ENCODE measurements at regions not wholly inside any gene's neighbourhood (a gene's known extent, or its start where the extent isn't known, plus 50 kb on each side); places are given as distances from the start of the nearest gene placed in this dataset.

DNA sequence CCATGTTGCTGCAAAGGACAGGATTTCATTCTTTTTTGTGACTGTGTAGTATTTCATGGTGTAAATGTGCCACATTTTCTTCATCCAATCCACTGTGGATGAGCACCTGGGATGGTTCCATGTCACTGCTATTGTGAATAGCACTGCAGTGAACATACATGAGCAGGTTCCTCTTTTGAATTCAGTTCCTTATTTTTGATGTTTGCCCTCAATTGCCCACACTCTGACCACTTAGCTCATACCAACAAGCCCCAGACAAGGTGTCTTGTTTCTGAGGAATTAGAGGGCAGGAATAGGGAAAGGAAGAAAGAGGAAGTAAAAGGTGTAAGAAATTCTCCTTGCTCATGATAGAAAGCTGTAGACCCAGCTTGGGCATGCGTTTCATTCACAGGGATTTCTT is 244.2 kb upstream of the ZNF507 start:
- DNase-seq (ENCODE audit: low read depth in 2 of 2) = no peak

DNA sequence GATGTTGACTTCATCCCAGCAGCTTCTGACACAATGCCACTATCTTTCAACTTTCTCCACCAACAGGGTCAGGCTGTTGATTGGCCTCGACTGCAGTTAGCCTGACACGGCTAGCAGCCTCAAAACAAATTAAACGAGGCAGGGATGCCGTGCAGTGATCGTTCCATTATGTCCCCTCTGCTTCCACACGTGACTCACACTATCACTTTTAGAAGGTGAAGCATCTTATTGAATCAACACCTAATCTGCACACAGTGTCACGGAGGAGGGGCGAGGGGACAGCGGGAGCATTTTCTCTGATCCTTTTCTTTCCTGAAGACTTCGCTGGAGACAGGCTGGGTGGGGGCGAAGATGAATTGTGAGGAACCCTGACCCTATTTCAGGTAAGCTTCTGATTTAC is 241.9 kb upstream of the ZNF507 start:
- DNase-seq (ENCODE audit: low read depth in 2 of 2) = no peak

DNA sequence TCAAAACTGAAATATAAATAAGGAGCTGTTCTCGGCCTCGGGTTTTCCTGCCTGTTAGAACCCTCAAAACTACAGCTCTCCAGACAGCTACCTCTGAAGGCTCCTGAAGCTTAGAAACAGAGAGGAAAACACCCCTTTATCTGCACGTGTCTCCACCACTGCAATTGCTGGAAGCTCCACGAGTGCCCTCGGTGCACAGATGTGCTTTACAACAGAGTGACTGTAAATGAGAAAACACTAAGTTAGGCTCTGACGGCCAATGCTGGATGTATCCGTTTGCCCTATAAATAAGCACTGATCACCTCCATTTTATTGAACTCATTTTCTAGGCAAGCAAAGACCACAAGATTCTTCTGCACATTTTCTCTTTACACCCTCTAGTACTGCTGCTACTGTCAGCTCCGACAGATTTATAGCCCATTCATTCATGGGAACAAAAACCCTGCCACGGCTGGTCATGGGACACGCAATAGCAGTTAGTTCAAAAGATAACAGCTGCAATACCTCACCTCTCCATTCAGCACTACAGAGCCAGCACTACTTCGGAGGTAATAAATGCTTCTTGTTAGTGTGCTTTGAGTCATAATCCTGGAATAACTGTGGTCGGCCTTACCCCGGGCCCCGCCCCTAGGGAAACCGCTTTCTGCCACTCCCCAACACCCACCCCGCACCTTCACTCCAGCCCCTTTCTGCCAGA is 241.1 kb upstream of the ZNF507 start:
- no peak for DNase-seq (ENCODE audit: low read depth in 2 of 2)

DNA sequence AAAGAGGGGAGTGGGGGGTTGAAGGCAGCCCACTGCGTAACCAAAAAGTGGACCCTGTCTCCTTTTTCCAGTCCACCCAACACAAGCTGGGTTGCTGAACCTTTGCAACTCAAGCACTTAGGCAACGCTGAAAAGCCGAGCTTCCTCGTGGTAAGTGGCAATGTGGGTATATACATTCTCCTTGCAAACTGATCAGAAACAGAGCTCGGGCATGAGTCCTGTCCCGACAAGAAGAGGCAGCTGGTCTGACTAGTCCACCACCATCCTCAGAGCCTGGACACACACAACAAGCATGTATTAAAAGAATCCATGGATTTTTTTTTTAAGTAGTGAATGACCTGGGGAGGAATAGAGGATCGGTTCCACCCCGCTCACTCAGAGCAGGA is 240.6 kb upstream of the ZNF507 start:
- DNase-seq (ENCODE audit: low read depth in 2 of 2) = no peak

DNA sequence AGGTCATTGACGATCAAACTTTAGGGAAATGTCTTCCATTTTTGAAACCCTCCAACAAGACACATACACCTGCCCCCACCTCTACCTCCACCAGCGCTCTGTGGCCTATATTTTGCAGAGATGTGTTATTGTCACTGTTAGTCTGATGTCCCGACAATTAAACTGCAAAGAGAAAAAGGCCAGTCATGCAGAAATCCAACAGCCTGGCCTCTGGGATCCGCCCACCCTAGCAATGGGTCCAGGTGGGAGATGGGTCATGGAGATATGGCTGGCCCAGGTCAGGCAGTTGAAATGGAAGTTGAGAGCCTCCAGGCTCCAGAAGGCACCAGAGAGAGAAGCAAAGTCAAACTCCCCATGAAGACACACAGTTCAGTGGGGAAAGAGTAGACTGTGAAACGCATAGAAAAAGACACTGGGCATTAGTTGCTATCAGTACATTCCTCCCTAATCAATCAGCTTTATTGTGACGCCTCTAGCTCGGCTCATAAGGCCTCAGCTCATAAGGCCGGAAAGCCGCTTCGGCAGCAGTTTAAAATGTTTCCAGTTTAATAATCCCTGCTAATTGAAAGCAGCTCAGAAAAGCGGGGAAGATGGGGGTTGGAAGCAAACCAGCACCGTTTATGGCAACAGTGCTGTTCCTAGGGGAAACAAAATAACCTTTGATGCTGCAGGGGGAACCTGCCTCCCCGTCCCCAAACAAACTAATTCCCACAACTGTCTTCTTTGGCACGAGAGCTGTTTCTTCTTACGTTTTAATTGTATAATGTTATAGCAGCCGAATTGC is 239.7 kb upstream of the ZNF507 start:
- DNase-seq (ENCODE audit: low read depth in 2 of 2) = no peak

DNA sequence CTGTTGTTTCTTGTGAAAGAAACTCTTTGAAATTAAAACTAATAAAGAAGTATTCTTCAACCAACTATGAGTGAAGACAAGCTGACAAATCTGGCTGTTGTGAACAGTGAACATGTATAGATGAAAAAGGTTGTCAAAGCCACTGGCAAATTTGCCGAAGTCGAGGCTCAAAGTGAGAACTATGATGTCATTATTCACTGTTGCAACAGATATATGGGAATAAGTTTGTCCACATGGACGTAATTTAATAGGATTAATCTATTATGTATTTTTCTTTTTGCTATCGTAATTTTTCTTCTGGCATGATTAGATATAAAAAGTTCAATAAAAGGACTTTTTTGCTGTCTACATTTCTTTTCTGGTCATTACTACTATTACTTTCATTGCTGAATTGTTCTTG is 223.2 kb upstream of the ZNF507 start:
- DNase-seq (ENCODE audit: low read depth in 2 of 2) = no peak

DNA sequence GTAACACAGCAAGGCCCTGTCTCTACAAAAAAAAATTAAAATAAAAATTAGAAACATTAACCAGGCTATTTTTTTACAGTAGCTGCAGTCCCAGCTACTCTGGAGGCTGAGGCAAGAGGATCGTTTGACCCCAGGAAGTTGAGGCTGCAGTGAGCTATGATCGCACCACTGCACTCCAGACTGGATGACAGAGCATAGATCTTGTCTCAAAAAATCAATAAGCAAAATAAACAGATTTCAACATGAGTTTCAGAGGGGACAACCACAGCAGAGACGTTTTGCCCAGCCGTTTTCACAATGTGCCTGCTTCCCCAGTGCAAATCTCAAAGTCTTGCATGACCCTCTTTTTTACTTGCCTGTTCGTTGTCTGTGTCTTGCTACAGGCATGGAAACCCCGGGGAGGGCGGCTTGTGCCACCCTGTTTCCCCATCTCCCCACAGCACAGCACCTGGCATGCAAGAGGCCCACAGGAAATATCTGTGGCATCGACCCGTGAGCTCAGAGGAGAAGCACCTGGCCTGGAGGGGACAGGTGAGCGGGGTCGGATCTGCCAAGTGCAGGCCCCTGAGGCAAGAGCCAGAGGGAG is 222.0 kb upstream of the ZNF507 start:
- DNase-seq (ENCODE audit: low read depth in 2 of 2) = no peak

DNA sequence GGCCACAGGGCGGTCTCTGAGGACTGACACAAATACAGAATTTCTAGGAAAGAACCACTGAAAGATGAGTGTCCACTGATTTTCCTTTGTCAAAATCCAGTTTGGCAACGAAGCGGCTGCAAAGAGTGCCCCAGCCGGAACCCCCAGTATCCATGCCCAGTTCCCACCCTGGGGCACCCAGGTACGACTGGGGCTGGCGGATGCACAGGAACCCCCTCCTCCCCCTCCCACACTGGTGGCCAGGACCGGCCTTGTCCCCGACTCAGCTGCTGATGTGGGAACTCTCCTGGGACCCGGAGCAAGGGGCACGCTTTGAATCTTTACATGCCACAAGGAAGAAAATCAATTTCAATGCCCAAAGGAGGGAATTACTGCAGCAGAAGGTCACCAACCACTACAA is 220.8 kb upstream of the ZNF507 start:
- DNase-seq (ENCODE audit: low read depth in 2 of 2) = no peak

DNA sequence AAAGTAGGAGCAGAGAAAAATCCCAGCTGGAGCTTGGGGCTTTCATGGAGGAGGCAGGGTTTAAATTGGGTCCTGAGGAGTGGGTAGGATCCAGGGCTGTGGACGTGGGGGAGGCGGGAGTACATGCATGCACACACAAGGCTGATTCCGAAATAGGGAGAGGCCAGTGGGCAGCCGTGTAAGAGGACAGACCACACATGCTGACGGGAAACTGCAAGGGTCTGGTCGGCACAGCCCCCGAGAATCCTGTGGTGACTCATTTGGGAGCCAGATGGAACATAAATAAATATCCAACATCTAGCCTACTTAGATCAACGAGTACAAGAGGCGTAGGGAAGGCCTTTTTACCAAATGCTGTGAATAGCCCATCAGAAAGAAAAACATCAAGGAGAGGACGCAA is 216.3 kb upstream of the ZNF507 start:
- DNase-seq (ENCODE audit: low read depth in 2 of 2) = no peak

DNA sequence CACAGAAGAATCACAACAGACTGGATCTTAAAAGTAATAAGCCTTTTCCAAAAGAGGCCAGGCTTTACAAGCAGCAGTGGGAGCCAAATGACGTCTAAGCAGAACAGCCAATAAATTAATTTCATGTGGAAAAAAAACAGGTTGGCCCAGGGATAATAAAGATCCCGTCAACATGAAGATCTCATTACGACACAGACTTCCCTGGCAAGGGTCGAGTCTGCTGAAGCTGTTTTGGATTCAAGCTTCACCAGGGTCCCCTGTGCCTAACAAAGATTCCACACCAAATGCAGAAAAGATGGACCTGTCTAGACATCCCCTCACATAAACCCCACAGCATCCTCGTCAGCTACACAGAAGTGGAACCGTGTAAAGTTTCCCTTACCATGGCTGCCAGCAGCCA is 215.1 kb upstream of the ZNF507 start:
- DNase-seq (ENCODE audit: low read depth in 2 of 2) = no peak

DNA sequence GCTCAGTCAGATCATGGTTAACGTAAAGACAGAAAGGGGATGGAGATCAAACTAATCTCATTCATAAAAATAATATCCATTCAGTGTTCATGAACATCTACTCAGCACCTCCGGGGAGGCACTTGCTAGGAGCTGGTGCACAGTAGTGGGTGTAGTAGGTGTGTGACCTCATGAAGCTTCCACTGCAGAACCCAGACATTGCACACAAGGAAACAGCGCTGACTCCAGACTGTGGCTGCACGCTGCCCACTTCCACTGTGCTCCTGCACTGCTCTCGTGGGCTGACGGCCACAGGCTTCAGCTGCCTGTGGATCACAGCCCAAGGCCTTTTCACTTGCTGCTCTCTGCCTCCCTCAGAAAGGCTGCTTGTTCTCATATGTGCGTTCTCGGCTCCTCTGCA is 214.4 kb upstream of the ZNF507 start:
- no peak for DNase-seq (ENCODE audit: low read depth in 2 of 2)

DNA sequence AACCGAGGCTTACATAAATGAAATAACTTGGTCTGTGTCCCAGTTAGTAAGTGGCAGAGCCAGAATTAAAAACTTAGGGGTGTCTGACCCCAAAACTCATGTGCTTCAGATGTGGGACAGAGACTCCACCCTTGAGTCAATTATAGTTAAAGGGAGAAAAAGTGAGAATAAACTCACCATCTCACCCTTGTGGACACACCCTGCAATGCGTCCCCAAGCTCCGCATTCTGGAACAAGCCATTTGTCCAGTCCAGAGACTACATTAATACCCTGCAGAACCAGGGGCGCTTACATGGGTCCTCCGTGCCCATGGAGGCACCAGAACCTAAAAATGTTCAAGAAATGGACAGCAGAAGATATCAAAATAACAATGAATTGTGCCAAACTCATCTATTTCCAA is 207.0 kb upstream of the ZNF507 start:
- no peak for DNase-seq (ENCODE audit: low read depth in 2 of 2)

DNA sequence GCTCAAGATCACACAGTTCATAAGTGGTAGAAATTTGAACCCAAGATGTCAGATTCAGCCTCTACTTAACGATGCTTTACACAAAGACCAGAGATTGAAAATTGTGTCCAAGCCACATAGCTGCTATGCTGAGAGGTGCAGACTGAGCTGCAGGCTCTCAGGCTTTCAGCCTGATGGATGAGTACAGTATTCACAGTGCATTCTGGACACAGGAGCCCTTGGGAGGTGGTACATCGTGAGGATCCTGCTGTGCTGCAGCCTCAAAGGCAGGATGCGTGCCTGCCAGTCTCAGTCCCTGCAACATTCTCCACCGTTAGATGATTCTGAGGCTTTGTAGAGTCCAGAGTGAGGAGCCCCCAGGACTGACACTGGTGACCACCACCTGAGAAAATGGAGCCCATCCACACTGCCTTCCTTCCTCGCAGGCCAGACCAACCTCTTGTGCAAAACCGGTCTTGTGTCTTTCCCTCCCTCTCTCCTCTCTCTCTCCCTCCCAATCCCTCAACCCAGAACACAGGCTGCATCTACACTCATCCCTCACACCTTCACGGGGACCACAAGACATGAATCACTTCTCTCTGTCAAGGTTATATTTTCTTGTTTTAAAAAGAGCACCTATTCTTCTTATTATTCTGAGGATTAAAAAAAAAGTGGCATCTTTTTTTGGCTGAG is 203.4 kb upstream of the ZNF507 start:
- DNase-seq (ENCODE audit: low read depth in 2 of 2) = no peak

DNA sequence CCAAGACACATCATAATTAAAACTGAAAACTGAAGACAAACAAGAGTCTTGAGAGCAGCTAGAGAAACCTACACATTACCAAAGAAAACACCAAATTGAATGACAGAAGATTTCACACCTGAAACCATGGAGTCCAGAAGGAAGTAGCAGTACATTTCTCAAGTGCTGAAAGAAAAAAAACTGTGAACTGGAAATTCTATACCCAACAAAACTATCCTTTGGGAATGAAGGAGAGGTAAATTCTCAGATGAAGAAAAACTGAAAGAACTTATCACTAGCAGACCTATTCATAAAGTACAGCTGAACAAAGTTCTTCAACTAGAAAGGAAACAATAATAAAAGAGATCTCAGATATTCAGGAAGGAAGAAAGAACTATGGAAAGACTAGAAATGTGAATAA is 198.7 kb upstream of the ZNF507 start:
- no peak for DNase-seq (ENCODE audit: low read depth in 2 of 2)

DNA sequence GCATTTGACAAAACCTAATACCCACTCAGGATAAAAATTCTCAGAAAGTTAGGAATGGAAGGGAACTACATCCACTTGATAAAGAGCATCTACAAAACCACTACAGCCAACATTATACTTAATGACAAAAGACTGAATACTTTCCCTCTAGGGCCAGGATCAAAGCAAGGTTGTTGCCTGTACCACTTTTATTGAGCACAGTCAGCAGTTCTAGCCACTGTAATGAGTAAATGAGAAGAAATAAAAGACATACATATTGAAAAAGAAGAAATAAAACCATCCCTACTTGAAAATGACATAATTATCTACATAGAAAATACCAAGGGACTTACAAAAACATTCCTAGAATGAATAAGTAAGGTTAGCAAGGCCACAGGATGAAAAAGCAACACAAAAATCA is 194.8 kb upstream of the ZNF507 start:
- no peak for DNase-seq (ENCODE audit: low read depth in 2 of 2)

DNA sequence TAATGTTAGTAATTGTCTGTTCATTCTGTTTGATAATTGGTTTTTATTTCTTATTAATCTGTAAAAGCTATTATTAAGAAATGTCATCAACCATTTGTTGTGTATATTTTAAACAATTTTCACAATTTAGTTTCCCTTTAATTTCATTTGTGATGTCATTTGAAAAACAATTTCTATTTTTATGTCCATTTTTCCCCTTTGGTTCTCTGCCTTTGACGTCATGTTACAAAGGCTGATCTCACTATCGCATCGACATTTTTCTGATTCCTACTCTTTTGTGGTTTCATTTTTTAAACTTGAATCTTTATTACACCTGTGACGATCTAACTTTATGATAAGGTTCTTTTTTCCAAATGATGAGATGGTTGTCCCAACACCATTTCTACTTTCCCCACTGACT is 191.0 kb upstream of the ZNF507 start:
- DNase-seq (ENCODE audit: low read depth in 2 of 2) = no peak

DNA sequence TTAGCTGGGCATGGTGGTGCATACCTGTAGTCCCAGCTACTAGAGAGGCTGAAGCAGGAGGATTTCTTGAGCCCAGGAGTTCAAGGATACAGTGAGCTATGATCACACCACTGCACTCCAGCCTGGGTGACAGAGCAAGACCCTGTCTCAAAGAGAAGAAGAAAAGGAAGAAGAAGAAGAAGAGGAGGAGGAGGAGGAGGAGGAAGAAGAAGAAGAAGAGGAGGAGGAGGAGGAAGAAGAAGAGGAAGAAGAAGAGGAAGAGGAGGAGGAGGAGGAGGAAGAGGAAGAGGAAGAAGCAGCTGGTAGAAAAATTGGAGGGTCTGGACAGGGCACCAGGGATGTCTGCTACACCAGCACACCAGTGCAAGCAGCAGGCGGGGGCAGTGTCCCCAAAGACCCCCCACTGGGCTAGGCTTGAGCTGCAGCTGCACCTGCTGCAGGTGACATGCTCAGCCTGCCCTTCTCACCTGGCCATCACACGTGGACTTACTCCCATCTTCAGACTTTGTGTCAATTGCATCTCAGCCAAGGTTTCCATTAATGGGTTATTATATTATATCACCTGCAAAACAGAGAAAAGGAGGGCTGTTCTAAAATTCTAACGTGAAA is 180.9 kb upstream of the ZNF507 start:
- no peak for DNase-seq (ENCODE audit: low read depth in 2 of 2)

DNA sequence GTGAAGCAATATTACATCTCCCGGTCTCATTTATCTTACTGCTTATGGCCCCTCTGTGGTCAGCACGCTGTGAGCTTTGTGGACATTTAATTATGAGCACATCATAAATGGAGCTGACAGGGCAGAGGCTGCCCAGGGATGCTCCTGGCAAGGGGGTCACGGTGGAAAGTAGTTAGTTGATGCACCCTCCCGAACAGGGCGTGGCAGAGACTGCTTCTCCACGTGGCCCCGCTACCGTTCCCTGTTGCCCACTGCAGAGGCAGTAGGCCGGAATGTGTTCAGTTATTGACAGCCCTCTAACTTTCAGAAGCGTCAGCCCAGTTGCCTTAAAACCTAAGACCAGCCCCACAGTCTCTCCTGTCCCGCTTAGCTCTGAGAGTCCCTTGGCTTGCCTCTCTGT is 180.3 kb upstream of the ZNF507 start:
- DNase-seq (ENCODE audit: low read depth in 2 of 2) = no peak

DNA sequence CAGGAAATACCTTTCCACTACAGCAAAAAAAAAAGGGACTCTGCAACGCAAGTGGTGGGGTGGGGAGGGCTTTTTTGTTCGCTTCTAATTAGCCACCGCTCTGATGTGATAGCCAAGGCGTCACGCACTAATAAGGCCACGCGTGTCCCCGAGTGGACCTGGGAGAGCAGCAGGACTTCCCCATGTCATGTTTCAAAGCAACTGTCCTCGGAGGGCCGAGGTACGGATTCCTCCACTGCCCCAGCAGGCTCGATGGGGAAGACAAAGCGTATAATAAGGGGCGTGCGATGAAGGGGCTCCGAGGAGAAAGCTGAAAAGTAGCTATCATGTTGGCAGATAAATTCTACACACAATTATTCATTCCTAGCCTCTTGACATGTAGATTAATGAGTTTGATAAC is 179.7 kb upstream of the ZNF507 start:
- DNase-seq (ENCODE audit: low read depth in 2 of 2) = no peak

DNA sequence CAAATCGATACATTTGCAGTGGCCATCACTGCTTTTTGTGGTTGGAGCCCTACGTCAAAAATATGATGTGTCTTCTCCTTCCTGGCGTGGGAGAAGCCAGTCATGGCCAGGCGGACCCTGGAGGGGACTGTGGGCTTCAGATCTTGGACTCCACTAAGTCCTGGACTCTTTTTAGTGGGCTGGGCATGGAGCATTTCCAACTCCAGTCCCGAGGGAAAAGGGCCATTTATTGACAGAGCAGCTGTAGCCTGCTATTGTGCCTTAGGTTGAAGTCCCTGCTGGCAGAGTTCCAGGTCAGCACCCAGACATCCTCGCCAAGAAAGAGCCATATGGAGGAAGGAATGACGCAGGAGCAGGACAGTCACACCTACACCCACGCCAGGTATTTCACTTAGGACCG is 179.2 kb upstream of the ZNF507 start:
- no peak for DNase-seq (ENCODE audit: low read depth in 2 of 2)

DNA sequence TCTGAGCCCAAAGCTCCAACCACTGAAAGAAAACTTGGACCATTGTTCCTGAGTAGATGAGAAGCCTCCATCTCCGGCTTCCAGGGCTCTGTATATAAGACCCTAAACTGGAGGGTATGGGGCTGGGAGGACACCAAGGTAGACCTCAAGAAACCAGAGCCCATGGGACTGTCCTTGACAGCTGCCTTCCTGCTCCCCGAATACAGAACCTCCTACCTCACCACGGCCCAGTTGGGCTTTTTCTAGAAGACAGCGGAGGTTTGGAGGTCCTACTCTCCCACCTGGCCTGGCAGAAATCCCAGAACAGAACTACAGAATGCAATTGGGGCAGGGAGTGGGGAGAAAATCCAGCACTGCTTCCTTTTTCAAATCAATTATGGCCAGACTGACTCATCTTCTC is 177.3 kb upstream of the ZNF507 start:
- DNase-seq (ENCODE audit: low read depth in 2 of 2) = no peak

DNA sequence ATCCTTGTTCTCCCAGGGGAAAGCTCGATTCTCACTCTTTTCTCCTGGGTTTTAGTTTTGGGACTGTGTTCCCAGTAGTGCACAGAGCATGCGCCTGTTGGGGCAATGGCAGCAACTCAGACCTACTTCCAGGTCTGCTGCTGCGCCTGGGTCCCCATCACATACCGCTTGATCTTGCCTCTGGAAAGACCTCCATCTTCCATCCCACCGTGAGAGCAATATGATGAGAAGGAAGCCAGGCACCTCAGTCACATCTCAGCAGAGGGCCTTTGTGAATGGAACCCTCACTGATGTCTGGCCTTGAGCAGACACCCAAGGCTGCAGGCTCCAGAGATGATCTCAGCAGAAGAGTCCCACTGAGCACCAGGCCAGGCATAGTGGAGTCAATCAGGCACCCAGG is 176.8 kb upstream of the ZNF507 start:
- no peak for DNase-seq (ENCODE audit: low read depth in 2 of 2)

Data from stimulated activated CD8-positive, alpha-beta memory T cell treated with anti-CD3 and anti-CD28 coated beads, Interleukin-15, amount 100 ng/mL, for 48 hours (primary cell).